Lower leg skin (tissue), 3 donors: ENCODE measurements at regions not wholly inside any gene's neighbourhood (a gene's known extent, or its start where the extent isn't known, plus 50 kb on each side); places are given as distances from the start of the nearest gene placed in this dataset.

Experiments used
- POLR2A ChIP-seq, 2 donors: fragments of 450-650 bp; IDR thresholded peaks; one replicate each; pipeline ENCODE4 v1.6.1; 2016 to 2017; ENCODE audit warnings: antibody characterized with exemption in 2 of 2, mild to moderate bottlenecking in 1 of 2, moderate library complexity in 1 of 2
- TF ChIP-seq, protein P1 (sequence below), 3 donors: fragments of 450-650 bp; IDR thresholded peaks; one replicate each; pipeline ENCODE4 v1.5.1; 2016; ENCODE audit warnings: antibody characterized with exemption in 3 of 3, mild to moderate bottlenecking in 3 of 3, moderate library complexity in 2 of 3

DNA sequence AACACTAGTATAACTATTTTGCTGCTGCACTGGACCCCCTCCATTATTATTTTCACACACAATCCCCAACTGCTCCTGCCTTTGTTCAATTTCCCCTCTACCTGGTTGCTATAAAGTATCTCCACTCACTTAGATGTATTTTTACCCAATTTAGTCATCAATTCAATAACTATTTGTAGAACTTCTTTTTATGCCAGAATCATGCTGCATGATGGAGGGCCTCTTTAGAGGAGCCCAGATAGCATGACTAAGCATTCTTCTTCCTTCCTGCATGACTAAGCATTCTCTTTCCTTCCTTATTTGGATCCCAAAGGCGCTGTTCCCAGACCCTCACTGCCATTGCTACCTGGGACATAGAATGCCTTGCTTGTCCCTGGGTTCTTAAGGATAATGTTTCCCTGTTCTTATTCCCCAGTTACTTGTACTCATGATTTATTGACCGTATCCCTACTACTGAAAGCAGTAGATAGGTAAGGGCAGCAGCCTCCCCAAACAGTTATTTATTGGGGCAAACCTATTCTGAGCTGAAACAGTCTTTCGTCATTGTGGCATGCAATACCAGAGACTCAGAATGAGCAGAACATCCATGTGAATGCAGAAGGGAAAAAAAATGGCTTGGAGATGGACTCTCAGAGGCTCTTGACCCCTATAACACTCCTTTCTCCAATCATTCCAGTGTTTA, 89.3 kb upstream of the AKT3 start:
- TF ChIP-seq, protein P1, sequence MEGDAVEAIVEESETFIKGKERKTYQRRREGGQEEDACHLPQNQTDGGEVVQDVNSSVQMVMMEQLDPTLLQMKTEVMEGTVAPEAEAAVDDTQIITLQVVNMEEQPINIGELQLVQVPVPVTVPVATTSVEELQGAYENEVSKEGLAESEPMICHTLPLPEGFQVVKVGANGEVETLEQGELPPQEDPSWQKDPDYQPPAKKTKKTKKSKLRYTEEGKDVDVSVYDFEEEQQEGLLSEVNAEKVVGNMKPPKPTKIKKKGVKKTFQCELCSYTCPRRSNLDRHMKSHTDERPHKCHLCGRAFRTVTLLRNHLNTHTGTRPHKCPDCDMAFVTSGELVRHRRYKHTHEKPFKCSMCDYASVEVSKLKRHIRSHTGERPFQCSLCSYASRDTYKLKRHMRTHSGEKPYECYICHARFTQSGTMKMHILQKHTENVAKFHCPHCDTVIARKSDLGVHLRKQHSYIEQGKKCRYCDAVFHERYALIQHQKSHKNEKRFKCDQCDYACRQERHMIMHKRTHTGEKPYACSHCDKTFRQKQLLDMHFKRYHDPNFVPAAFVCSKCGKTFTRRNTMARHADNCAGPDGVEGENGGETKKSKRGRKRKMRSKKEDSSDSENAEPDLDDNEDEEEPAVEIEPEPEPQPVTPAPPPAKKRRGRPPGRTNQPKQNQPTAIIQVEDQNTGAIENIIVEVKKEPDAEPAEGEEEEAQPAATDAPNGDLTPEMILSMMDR (IDR thresholded peaks at IDR 0.05): no peak
- no peak for TF ChIP-seq POLR2A (IDR thresholded peaks at IDR 0.05)
